ENCODE measurements at regions not wholly inside any gene's neighbourhood (a gene's known extent, or its start where the extent isn't known, plus 50 kb on each side); places are given as distances from the start of the nearest gene placed in this dataset.

- H3K4me3 ChIP-seq (replicated peaks in 1 of 4; ENCODE audit: control extremely low read depth in 1 of 4, insufficient read depth in 1 of 4, low read depth in 3 of 4, low read length in 4 of 4), result no peak overlapping the region
- H4K20me1 ChIP-seq (ENCODE audit: control insufficient read depth, extremely low read depth, insufficient read depth, low read length), result no peaks in the 10 kb centered on the region
- H3K27me3 ChIP-seq (ENCODE audit: control insufficient read depth, insufficient read depth, low read length), result peaks cover 9% of the 10 kb centered on the region
Measured at GRCh38 chr15:70210076-70210475, 112.4 kb upstream of the TLE3 start.

GRCh38 chr15:70209499-70209898, 111.8 kb upstream of the TLE3 start:
- no peak overlapping the region for H3K27ac ChIP-seq (ENCODE audit: insufficient read depth, low read length)
- no peak overlapping the region for H3K4me2 ChIP-seq (ENCODE audit: extremely low read depth, insufficient read depth, low read length)
- peaks cover 9% of the 10 kb centered on the region for H3K27me3 ChIP-seq (ENCODE audit: control insufficient read depth, insufficient read depth, low read length)
- no peak overlapping the region for H3K9ac ChIP-seq (ENCODE audit: insufficient read depth, low read length)
- DNase-seq (ENCODE audit: low read depth in 2 of 2), result no peak
- no peak overlapping the region for H2AFZ ChIP-seq (ENCODE audit: low read length)
- H3K9me3 ChIP-seq (ENCODE audit: control insufficient read depth, insufficient read depth, low read depth, low read length), result no peaks in the 10 kb centered on the region
- H3K36me3 ChIP-seq (ENCODE audit: control insufficient read depth, insufficient read depth, low read length), result no peaks in the 10 kb centered on the region
- H3K4me3 ChIP-seq (replicated peaks in 1 of 4; ENCODE audit: control extremely low read depth in 1 of 4, insufficient read depth in 1 of 4, low read depth in 3 of 4, low read length in 4 of 4), result no peak overlapping the region
- TF ChIP-seq CTCF (conservative IDR thresholded peaks at IDR 0.05 in 1 of 2, IDR thresholded peaks at IDR 0.05 in 1 of 2; ENCODE audit: low read depth in 1 of 2, low read length in 2 of 2) (no peak), EZH2 (IDR thresholded peaks at IDR 0.05; ENCODE audit: low read length, missing control alignments) (no peak)
- no peaks in the 10 kb centered on the region for H4K20me1 ChIP-seq (ENCODE audit: control insufficient read depth, extremely low read depth, insufficient read depth, low read length)
- H3K79me2 ChIP-seq (ENCODE audit: control insufficient read depth, insufficient read depth, low read length), result no peaks in the 10 kb centered on the region
- no peaks in the 10 kb centered on the region for H3K4me1 ChIP-seq (ENCODE audit: control insufficient read depth, extremely low read depth, insufficient read depth, low read length)

More at GRCh38 chr15:70210076-70210475, 112.4 kb upstream of the TLE3 start:
- DNase-seq (ENCODE audit: low read depth in 2 of 2), result no peak
- no peaks in the 10 kb centered on the region for H3K79me2 ChIP-seq (ENCODE audit: control insufficient read depth, insufficient read depth, low read length)
- H3K4me1 ChIP-seq (ENCODE audit: control insufficient read depth, extremely low read depth, insufficient read depth, low read length), result no peaks in the 10 kb centered on the region
- no peak overlapping the region for H3K9ac ChIP-seq (ENCODE audit: insufficient read depth, low read length)
- H3K4me2 ChIP-seq (ENCODE audit: extremely low read depth, insufficient read depth, low read length), result no peak overlapping the region
- no peak for TF ChIP-seq CTCF (conservative IDR thresholded peaks at IDR 0.05 in 1 of 2, IDR thresholded peaks at IDR 0.05 in 1 of 2; ENCODE audit: low read depth in 1 of 2, low read length in 2 of 2)
- no peak for TF ChIP-seq EZH2 (IDR thresholded peaks at IDR 0.05; ENCODE audit: low read length, missing control alignments)
- H2AFZ ChIP-seq (ENCODE audit: low read length), result no peak overlapping the region
- no peak overlapping the region for H3K27ac ChIP-seq (ENCODE audit: insufficient read depth, low read length)
- no peaks in the 10 kb centered on the region for H3K36me3 ChIP-seq (ENCODE audit: control insufficient read depth, insufficient read depth, low read length)
- no peaks in the 10 kb centered on the region for H3K9me3 ChIP-seq (ENCODE audit: control insufficient read depth, insufficient read depth, low read depth, low read length)

- H3K4me3 ChIP-seq (replicated peaks in 1 of 4; ENCODE audit: control extremely low read depth in 1 of 4, insufficient read depth in 1 of 4, low read depth in 3 of 4, low read length in 4 of 4), result no peak overlapping the region
- TF ChIP-seq EZH2 (IDR thresholded peaks at IDR 0.05; ENCODE audit: low read length, missing control alignments) (no peak), CTCF (conservative IDR thresholded peaks at IDR 0.05 in 1 of 2, IDR thresholded peaks at IDR 0.05 in 1 of 2; ENCODE audit: low read depth in 1 of 2, low read length in 2 of 2) (no peak)
- no peak for DNase-seq (ENCODE audit: low read depth in 2 of 2)
- no peaks in the 10 kb centered on the region for H3K4me1 ChIP-seq (ENCODE audit: control insufficient read depth, extremely low read depth, insufficient read depth, low read length)
- H3K36me3 ChIP-seq (ENCODE audit: control insufficient read depth, insufficient read depth, low read length), result no peaks in the 10 kb centered on the region
- H3K4me2 ChIP-seq (ENCODE audit: extremely low read depth, insufficient read depth, low read length), result no peak overlapping the region
- no peaks in the 10 kb centered on the region for H3K9me3 ChIP-seq (ENCODE audit: control insufficient read depth, insufficient read depth, low read depth, low read length)
- H2AFZ ChIP-seq (ENCODE audit: low read length), result no peak overlapping the region
- H4K20me1 ChIP-seq (ENCODE audit: control insufficient read depth, extremely low read depth, insufficient read depth, low read length), result no peaks in the 10 kb centered on the region
- no peak overlapping the region for H3K9ac ChIP-seq (ENCODE audit: insufficient read depth, low read length)
- H3K79me2 ChIP-seq (ENCODE audit: control insufficient read depth, insufficient read depth, low read length), result no peaks in the 10 kb centered on the region
- H3K27ac ChIP-seq (ENCODE audit: insufficient read depth, low read length), result no peak overlapping the region
- peaks cover 9% of the 10 kb centered on the region for H3K27me3 ChIP-seq (ENCODE audit: control insufficient read depth, insufficient read depth, low read length)
Measured at GRCh38 chr15:70208332-70208731, 110.6 kb upstream of the TLE3 start.
